Loucy (cell line): ENCODE measurements at regions not wholly inside any gene's neighbourhood (a gene's known extent, or its start where the extent isn't known, plus 50 kb on each side); places are given as distances from the start of the nearest gene placed in this dataset.

Experiments
- EZH2phosphoT487 ChIP-seq: fragments of 200-600 bp; IDR thresholded peaks from 2 replicates; pipeline ENCODE4 v1.6.1; 2018; ENCODE audit warnings: antibody characterized with exemption, mild to moderate bottlenecking, moderate library complexity, borderline replicate concordance
- TF ChIP-seq, protein P1 (sequence below): fragments of 200-600 bp; sonication (generic); conservative IDR thresholded peaks from 2 replicates; pipeline ENCODE4 v1.5.1; 2014; ENCODE audit warnings: mild to moderate bottlenecking, antibody characterized with exemption, low read length

- TF ChIP-seq, protein P1, sequence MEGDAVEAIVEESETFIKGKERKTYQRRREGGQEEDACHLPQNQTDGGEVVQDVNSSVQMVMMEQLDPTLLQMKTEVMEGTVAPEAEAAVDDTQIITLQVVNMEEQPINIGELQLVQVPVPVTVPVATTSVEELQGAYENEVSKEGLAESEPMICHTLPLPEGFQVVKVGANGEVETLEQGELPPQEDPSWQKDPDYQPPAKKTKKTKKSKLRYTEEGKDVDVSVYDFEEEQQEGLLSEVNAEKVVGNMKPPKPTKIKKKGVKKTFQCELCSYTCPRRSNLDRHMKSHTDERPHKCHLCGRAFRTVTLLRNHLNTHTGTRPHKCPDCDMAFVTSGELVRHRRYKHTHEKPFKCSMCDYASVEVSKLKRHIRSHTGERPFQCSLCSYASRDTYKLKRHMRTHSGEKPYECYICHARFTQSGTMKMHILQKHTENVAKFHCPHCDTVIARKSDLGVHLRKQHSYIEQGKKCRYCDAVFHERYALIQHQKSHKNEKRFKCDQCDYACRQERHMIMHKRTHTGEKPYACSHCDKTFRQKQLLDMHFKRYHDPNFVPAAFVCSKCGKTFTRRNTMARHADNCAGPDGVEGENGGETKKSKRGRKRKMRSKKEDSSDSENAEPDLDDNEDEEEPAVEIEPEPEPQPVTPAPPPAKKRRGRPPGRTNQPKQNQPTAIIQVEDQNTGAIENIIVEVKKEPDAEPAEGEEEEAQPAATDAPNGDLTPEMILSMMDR, result no peak
- no peak for TF ChIP-seq EZH2phosphoT487
These were observed 357.9 kb upstream of the NOX3 start for GRCh38 chr6:155813548-155813947.
